ENCODE measurements at regions not wholly inside any gene's neighbourhood (a gene's known extent, or its start where the extent isn't known, plus 50 kb on each side); places are given as distances from the start of the nearest gene placed in this dataset.

DNA sequence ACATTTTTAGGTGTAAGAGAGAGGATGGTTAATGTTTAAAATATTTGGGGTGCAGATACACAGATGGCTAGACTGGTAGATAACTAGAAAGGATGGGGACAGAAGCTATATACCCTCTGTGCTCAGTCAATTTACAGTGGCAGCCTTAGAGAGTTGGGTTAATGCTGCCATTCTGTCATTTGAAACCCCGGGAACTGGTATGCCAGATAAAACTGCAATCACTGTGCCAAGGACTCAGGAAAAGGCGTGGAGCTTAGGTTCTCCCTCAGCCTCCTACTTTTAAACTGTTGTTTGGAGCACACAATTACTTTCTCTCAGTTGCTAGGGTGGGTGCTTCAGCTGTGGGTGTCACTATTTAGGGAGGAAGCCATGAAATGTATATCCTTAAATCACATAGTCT is 90.0 kb upstream of the HNRNPU start:
- no peaks in the 10 kb centered on the region for H3K27me3 ChIP-seq
- TF ChIP-seq POLR2A (IDR thresholded peaks at IDR 0.05): no peak
- TF ChIP-seq, protein P1, sequence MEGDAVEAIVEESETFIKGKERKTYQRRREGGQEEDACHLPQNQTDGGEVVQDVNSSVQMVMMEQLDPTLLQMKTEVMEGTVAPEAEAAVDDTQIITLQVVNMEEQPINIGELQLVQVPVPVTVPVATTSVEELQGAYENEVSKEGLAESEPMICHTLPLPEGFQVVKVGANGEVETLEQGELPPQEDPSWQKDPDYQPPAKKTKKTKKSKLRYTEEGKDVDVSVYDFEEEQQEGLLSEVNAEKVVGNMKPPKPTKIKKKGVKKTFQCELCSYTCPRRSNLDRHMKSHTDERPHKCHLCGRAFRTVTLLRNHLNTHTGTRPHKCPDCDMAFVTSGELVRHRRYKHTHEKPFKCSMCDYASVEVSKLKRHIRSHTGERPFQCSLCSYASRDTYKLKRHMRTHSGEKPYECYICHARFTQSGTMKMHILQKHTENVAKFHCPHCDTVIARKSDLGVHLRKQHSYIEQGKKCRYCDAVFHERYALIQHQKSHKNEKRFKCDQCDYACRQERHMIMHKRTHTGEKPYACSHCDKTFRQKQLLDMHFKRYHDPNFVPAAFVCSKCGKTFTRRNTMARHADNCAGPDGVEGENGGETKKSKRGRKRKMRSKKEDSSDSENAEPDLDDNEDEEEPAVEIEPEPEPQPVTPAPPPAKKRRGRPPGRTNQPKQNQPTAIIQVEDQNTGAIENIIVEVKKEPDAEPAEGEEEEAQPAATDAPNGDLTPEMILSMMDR (IDR thresholded peaks at IDR 0.05): no peak
- H3K4me3 ChIP-seq: no peak overlapping the region
- no peak overlapping the region for H3K27ac ChIP-seq
- no peaks in the 10 kb centered on the region for H3K36me3 ChIP-seq (replicated peaks in 1 of 2)
- 34 to 59% (median 48%) methylated on average over 2 of the region's 2 CpGs for WGBS, 4 donors
- H3K9me3 ChIP-seq (replicated peaks in 1 of 3): no peaks in the 10 kb centered on the region
- H3K4me1 ChIP-seq (replicated peaks in 1 of 2): no peaks in the 10 kb centered on the region
- no peak for DNase-seq
- intact Hi-C loops (cut with DNase I): loop anchor here in 1 of 2 donors (10.0 kb wide), 1 partner anchor 80 kb away; no protein-coding TSS in a partner anchor

DNA sequence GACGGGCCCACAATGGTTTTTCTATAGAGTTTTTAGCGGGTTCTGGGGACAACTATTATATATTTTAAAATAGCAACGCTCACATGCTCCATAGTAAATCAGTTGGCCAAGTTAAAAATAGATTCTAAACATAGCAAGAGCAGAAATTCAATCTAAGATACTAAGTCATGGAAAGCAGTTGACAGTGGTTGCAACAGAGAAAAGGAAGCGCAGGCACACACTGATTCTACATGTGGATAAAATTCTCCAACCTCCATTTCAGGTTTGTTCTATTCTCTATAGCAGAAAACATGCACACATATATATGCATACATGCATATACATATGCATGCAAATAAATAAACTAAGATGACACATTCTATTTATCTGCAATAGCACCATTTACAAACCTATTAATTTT is 89.6 kb upstream of the HNRNPU start:
- intact Hi-C loops (cut with DNase I): loop anchor here in 1 of 2 donors (10.0 kb wide), 1 partner anchor 79 kb away; no protein-coding TSS in a partner anchor
- TF ChIP-seq POLR2A (IDR thresholded peaks at IDR 0.05): no peak
- TF ChIP-seq, protein P1 (IDR thresholded peaks at IDR 0.05): no peak
- H3K36me3 ChIP-seq (replicated peaks in 1 of 2): no peaks in the 10 kb centered on the region
- no peak overlapping the region for H3K4me3 ChIP-seq
- H3K27me3 ChIP-seq: no peaks in the 10 kb centered on the region
- no peaks in the 10 kb centered on the region for H3K9me3 ChIP-seq (replicated peaks in 1 of 3)
- H3K27ac ChIP-seq: no peak overlapping the region
- no peaks in the 10 kb centered on the region for H3K4me1 ChIP-seq (replicated peaks in 1 of 2)
- DNase-seq: no peak
- WGBS, 4 donors: 73 to 84% (median 82%) methylated on average over 4 of the region's 4 CpGs

DNA sequence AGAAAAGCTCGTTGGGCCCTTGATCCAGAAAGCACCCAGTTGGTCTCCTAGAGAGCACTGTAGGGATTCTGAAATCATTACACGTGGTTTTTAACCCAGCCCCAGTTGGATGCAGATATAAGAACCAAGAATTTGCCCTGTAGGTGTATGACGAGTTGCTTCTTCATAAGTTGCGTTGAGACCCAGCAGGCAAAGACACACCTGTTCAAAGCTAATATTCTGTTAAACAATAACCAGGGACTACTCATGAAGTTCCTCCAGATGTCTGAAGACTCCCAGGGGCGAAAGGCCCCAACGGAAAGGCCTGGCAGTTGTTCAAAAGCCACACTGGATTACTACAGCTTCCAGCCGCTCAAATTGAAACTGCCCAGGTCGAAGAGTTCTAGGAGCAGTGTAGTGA is 88.6 kb upstream of the HNRNPU start:
- no peak overlapping the region for H3K4me3 ChIP-seq
- intact Hi-C loops (cut with DNase I): loop anchor here in 1 of 2 donors (10.0 kb wide), 1 partner anchor 78 kb away; no protein-coding TSS in a partner anchor
- no peak for TF ChIP-seq POLR2A (IDR thresholded peaks at IDR 0.05)
- TF ChIP-seq, protein P1 (IDR thresholded peaks at IDR 0.05): no peak
- no peaks in the 10 kb centered on the region for H3K9me3 ChIP-seq (replicated peaks in 1 of 3)
- H3K27me3 ChIP-seq: no peaks in the 10 kb centered on the region
- H3K27ac ChIP-seq: no peak overlapping the region
- 66 to 74% (median 71%) methylated on average over 8 of the region's 8 CpGs for WGBS, 4 donors
- no peaks in the 10 kb centered on the region for H3K36me3 ChIP-seq (replicated peaks in 1 of 2)
- no peak for DNase-seq
- no peaks in the 10 kb centered on the region for H3K4me1 ChIP-seq (replicated peaks in 1 of 2)

DNA sequence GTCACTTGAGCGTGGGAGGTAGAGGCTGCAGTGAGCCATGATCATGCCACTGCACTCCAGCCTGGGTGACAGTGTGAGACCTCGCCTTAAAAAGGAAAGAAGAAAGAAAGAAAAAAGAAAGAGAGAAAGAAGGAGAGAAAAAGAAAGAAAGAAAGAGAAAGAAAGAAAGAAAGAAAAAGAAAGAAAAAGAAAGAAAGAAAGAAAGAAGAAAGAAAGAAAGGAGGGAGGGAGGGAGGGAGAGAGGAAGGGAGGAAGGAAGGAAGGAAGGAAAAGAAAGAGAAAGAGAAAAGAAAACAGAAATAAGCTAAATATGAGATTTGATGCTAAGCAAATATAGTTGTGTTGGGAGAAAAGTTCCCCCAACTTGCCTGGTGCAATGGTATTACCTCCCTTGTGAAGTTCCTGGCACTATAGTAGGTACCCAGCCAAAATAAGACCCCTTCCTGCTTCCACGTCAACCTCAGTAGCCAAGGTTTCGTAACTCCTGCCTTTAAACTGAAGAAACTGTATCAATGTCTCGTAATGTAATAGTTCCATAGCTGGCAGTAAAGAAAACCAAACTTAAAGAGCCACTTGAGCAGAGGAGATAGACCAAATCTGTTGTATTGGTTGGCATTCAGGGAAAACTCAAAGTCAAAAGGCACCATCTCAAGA is 88.1 kb upstream of the HNRNPU start:
- WGBS, 4 donors: 86 to 92% (median 90%) methylated on average over 5 of the region's 5 CpGs
- intact Hi-C loops (cut with DNase I): loop anchor here in 1 of 2 donors (10.0 kb wide), 1 partner anchor 78 kb away; no protein-coding TSS in a partner anchor
- no peak for TF ChIP-seq POLR2A (IDR thresholded peaks at IDR 0.05)
- TF ChIP-seq, protein P1 (IDR thresholded peaks at IDR 0.05): no peak

More for the DNA sequence above, 88.1 kb upstream of the HNRNPU start:
- Histone ChIP-seq H3K9me3 (replicated peaks in 1 of 3) (no peaks in the 10 kb centered on the region), H3K4me1 (replicated peaks in 1 of 2) (no peaks in the 10 kb centered on the region), H3K27me3 (no peaks in the 10 kb centered on the region), H3K36me3 (replicated peaks in 1 of 2) (no peaks in the 10 kb centered on the region), H3K4me3 (no peak overlapping the region), H3K27ac (no peak overlapping the region)
- no peak for DNase-seq

All from adrenal gland (tissue), 9 donors.